ENCODE measurements at regions not wholly inside any gene's neighbourhood (a gene's known extent, or its start where the extent isn't known, plus 50 kb on each side); places are given as distances from the start of the nearest gene placed in this dataset.

DNA sequence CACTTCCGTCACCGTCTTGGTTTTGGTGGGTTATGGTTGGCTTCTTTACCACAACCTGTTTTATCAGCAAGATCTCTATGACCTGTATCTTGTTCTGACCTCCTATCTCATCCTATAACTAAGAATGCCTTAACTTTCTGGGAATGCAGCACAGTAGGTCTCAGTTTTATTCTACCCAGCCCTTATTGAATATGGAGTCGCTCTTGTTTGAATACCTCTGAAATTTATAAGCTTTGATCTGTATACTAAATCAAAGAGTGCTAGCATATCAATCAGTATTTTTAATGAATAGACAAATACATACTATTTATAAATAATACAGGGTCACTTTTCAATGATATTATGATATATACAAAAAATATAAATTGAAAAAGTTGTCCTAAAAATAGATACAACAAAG, 690.0 kb downstream of the TRAM1L1 start (continued):
- TF ChIP-seq, protein P1, sequence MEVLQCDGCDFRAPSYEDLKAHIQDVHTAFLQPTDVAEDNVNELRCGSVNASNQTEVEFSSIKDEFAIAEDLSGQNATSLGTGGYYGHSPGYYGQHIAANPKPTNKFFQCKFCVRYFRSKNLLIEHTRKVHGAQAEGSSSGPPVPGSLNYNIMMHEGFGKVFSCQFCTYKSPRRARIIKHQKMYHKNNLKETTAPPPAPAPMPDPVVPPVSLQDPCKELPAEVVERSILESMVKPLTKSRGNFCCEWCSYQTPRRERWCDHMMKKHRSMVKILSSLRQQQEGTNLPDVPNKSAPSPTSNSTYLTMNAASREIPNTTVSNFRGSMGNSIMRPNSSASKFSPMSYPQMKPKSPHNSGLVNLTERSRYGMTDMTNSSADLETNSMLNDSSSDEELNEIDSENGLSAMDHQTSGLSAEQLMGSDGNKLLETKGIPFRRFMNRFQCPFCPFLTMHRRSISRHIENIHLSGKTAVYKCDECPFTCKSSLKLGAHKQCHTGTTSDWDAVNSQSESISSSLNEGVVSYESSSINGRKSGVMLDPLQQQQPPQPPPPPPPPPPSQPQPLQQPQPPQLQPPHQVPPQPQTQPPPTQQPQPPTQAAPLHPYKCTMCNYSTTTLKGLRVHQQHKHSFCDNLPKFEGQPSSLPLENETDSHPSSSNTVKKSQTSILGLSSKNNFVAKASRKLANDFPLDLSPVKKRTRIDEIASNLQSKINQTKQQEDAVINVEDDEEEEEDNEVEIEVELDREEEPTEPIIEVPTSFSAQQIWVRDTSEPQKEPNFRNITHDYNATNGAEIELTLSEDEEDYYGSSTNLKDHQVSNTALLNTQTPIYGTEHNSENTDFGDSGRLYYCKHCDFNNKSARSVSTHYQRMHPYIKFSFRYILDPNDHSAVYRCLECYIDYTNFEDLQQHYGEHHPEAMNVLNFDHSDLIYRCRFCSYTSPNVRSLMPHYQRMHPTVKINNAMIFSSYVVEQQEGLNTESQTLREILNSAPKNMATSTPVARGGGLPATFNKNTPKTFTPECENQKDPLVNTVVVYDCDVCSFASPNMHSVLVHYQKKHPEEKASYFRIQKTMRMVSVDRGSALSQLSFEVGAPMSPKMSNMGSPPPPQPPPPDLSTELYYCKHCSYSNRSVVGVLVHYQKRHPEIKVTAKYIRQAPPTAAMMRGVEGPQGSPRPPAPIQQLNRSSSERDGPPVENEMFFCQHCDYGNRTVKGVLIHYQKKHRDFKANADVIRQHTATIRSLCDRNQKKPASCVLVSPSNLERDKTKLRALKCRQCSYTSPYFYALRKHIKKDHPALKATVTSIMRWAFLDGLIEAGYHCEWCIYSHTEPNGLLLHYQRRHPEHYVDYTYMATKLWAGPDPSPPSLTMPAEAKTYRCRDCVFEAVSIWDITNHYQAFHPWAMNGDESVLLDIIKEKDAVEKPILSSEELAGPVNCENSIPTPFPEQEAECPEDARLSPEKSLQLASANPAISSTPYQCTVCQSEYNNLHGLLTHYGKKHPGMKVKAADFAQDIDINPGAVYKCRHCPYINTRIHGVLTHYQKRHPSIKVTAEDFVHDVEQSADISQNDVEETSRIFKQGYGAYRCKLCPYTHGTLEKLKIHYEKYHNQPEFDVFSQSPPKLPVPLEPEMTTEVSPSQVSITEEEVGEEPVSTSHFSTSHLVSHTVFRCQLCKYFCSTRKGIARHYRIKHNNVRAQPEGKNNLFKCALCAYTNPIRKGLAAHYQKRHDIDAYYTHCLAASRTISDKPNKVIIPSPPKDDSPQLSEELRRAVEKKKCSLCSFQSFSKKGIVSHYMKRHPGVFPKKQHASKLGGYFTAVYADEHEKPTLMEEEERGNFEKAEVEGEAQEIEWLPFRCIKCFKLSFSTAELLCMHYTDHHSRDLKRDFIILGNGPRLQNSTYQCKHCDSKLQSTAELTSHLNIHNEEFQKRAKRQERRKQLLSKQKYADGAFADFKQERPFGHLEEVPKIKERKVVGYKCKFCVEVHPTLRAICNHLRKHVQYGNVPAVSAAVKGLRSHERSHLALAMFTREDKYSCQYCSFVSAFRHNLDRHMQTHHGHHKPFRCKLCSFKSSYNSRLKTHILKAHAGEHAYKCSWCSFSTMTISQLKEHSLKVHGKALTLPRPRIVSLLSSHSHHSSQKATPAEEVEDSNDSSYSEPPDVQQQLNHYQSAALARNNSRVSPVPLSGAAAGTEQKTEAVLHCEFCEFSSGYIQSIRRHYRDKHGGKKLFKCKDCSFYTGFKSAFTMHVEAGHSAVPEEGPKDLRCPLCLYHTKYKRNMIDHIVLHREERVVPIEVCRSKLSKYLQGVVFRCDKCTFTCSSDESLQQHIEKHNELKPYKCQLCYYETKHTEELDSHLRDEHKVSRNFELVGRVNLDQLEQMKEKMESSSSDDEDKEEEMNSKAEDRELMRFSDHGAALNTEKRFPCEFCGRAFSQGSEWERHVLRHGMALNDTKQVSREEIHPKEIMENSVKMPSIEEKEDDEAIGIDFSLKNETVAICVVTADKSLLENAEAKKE (CRISPR knock-in tag; IDR thresholded peaks at IDR 0.05), result no peak
- TF ChIP-seq, protein P2, sequence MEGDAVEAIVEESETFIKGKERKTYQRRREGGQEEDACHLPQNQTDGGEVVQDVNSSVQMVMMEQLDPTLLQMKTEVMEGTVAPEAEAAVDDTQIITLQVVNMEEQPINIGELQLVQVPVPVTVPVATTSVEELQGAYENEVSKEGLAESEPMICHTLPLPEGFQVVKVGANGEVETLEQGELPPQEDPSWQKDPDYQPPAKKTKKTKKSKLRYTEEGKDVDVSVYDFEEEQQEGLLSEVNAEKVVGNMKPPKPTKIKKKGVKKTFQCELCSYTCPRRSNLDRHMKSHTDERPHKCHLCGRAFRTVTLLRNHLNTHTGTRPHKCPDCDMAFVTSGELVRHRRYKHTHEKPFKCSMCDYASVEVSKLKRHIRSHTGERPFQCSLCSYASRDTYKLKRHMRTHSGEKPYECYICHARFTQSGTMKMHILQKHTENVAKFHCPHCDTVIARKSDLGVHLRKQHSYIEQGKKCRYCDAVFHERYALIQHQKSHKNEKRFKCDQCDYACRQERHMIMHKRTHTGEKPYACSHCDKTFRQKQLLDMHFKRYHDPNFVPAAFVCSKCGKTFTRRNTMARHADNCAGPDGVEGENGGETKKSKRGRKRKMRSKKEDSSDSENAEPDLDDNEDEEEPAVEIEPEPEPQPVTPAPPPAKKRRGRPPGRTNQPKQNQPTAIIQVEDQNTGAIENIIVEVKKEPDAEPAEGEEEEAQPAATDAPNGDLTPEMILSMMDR (conservative IDR thresholded peaks at IDR 0.05; ENCODE audit: low read depth in 2 of 2), result no peak
- TF ChIP-seq STAT1 (IDR thresholded peaks at IDR 0.05; ENCODE audit: unreplicated experiment) (no peak), POLR2AphosphoS5 (IDR thresholded peaks at IDR 0.05; ENCODE audit: low read depth) (no peak), ZNF114 (CRISPR knock-in tag; IDR thresholded peaks at IDR 0.05) (no peak), NANOG (IDR thresholded peaks at IDR 0.05; ENCODE audit: borderline replicate concordance) (no peak), ZNF331 (CRISPR knock-in tag; IDR thresholded peaks at IDR 0.05; ENCODE audit: low read depth) (no peak)
- TF ChIP-seq, protein P3, sequence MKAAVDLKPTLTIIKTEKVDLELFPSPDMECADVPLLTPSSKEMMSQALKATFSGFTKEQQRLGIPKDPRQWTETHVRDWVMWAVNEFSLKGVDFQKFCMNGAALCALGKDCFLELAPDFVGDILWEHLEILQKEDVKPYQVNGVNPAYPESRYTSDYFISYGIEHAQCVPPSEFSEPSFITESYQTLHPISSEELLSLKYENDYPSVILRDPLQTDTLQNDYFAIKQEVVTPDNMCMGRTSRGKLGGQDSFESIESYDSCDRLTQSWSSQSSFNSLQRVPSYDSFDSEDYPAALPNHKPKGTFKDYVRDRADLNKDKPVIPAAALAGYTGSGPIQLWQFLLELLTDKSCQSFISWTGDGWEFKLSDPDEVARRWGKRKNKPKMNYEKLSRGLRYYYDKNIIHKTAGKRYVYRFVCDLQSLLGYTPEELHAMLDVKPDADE (IDR thresholded peaks at IDR 0.05), result no peak

All from GM23338 (cell line).